ENCODE measurements at regions not wholly inside any gene's neighbourhood (a gene's known extent, or its start where the extent isn't known, plus 50 kb on each side); places are given as distances from the start of the nearest gene placed in this dataset.

GRCh38 chr6:15194453-15194852 is 51.4 kb upstream of the JARID2 start:
- Mint-ChIP-seq H3K9me3 (no peaks in the 10 kb centered on the region), H3K4me3 (no peak overlapping the region), H3K4me1 (ENCODE audit: low read depth) (no peaks in the 10 kb centered on the region), H3K27ac (no peak overlapping the region), H3K36me3 (ENCODE audit: low read depth) (no peaks in the 10 kb centered on the region), H3K27me3 (no peaks in the 10 kb centered on the region)
- ATAC-seq (no peak), DNase-seq (no peak)
- intact Hi-C loops (cut with micrococcal nuclease): no loop called here
- TF ChIP-seq, protein P1, sequence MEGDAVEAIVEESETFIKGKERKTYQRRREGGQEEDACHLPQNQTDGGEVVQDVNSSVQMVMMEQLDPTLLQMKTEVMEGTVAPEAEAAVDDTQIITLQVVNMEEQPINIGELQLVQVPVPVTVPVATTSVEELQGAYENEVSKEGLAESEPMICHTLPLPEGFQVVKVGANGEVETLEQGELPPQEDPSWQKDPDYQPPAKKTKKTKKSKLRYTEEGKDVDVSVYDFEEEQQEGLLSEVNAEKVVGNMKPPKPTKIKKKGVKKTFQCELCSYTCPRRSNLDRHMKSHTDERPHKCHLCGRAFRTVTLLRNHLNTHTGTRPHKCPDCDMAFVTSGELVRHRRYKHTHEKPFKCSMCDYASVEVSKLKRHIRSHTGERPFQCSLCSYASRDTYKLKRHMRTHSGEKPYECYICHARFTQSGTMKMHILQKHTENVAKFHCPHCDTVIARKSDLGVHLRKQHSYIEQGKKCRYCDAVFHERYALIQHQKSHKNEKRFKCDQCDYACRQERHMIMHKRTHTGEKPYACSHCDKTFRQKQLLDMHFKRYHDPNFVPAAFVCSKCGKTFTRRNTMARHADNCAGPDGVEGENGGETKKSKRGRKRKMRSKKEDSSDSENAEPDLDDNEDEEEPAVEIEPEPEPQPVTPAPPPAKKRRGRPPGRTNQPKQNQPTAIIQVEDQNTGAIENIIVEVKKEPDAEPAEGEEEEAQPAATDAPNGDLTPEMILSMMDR (IDR thresholded peaks at IDR 0.05): no peak
- CTCF ChIA-PET: no interaction called here
- POLR2A ChIA-PET: no interaction called here
